ENCODE measurements at regions not wholly inside any gene's neighbourhood (a gene's known extent, or its start where the extent isn't known, plus 50 kb on each side); places are given as distances from the start of the nearest gene placed in this dataset.

- no peak overlapping the region for H3K27ac Mint-ChIP-seq (ENCODE audit: unreplicated experiment)
- no peaks in the 10 kb centered on the region for H3K36me3 Mint-ChIP-seq (ENCODE audit: unreplicated experiment)
- no peaks in the 10 kb centered on the region for H3K9me3 Mint-ChIP-seq (ENCODE audit: unreplicated experiment)
- H3K27me3 Mint-ChIP-seq (ENCODE audit: unreplicated experiment), result peaks cover 2% of the 10 kb centered on the region
- no peak overlapping the region for H3K4me3 Mint-ChIP-seq (ENCODE audit: unreplicated experiment)
- H3K4me1 Mint-ChIP-seq (ENCODE audit: low read depth, unreplicated experiment), result no peaks in the 10 kb centered on the region
- DNase-seq, result no peak
- no peak for TF ChIP-seq CTCF (IDR thresholded peaks at IDR 0.05; ENCODE audit: partially characterized antibody, unreplicated experiment)
Observed at GRCh38 chr14:41993687-41994086, 387.0 kb downstream of the LRFN5 start.

- no peak overlapping the region for H3K27ac Mint-ChIP-seq (ENCODE audit: unreplicated experiment)
- no peak for DNase-seq
- H3K27me3 Mint-ChIP-seq (ENCODE audit: unreplicated experiment), result peaks cover 2% of the 10 kb centered on the region
- H3K9me3 Mint-ChIP-seq (ENCODE audit: unreplicated experiment), result no peaks in the 10 kb centered on the region
- H3K4me1 Mint-ChIP-seq (ENCODE audit: low read depth, unreplicated experiment), result no peaks in the 10 kb centered on the region
- no peaks in the 10 kb centered on the region for H3K36me3 Mint-ChIP-seq (ENCODE audit: unreplicated experiment)
- no peak overlapping the region for H3K4me3 Mint-ChIP-seq (ENCODE audit: unreplicated experiment)
- TF ChIP-seq CTCF (IDR thresholded peaks at IDR 0.05; ENCODE audit: partially characterized antibody, unreplicated experiment), result no peak
Observed at GRCh38 chr14:41986700-41987099, 380.0 kb downstream of the LRFN5 start.

GRCh38 chr14:41986083-41986645 is 379.5 kb downstream of the LRFN5 start:
- no peak for DNase-seq
- H3K27me3 Mint-ChIP-seq (ENCODE audit: unreplicated experiment), result peaks cover 2% of the 10 kb centered on the region
- no peaks in the 10 kb centered on the region for H3K36me3 Mint-ChIP-seq (ENCODE audit: unreplicated experiment)
- H3K4me3 Mint-ChIP-seq (ENCODE audit: unreplicated experiment), result no peak overlapping the region
- H3K9me3 Mint-ChIP-seq (ENCODE audit: unreplicated experiment), result no peaks in the 10 kb centered on the region
- H3K4me1 Mint-ChIP-seq (ENCODE audit: low read depth, unreplicated experiment), result no peaks in the 10 kb centered on the region
- no peak for TF ChIP-seq CTCF (IDR thresholded peaks at IDR 0.05; ENCODE audit: partially characterized antibody, unreplicated experiment)
- H3K27ac Mint-ChIP-seq (ENCODE audit: unreplicated experiment), result no peak overlapping the region

GRCh38 chr14:41973178-41973577 is 366.5 kb downstream of the LRFN5 start:
- no peak for DNase-seq
- no peak for TF ChIP-seq CTCF (IDR thresholded peaks at IDR 0.05; ENCODE audit: partially characterized antibody, unreplicated experiment)
- peaks cover 18% of the 10 kb centered on the region for H3K36me3 Mint-ChIP-seq (ENCODE audit: unreplicated experiment)
- H3K27ac Mint-ChIP-seq (ENCODE audit: unreplicated experiment), result no peak overlapping the region
- peaks cover 2% of the 10 kb centered on the region for H3K27me3 Mint-ChIP-seq (ENCODE audit: unreplicated experiment)
- no peak overlapping the region for H3K4me3 Mint-ChIP-seq (ENCODE audit: unreplicated experiment)
- no peaks in the 10 kb centered on the region for H3K9me3 Mint-ChIP-seq (ENCODE audit: unreplicated experiment)
- no peaks in the 10 kb centered on the region for H3K4me1 Mint-ChIP-seq (ENCODE audit: low read depth, unreplicated experiment)

GRCh38 chr14:41972531-41972930 is 365.9 kb downstream of the LRFN5 start:
- H3K27ac Mint-ChIP-seq (ENCODE audit: unreplicated experiment), result no peak overlapping the region
- peaks cover 18% of the 10 kb centered on the region for H3K36me3 Mint-ChIP-seq (ENCODE audit: unreplicated experiment)
- TF ChIP-seq CTCF (IDR thresholded peaks at IDR 0.05; ENCODE audit: partially characterized antibody, unreplicated experiment), result no peak
- no peaks in the 10 kb centered on the region for H3K9me3 Mint-ChIP-seq (ENCODE audit: unreplicated experiment)
- no peaks in the 10 kb centered on the region for H3K4me1 Mint-ChIP-seq (ENCODE audit: low read depth, unreplicated experiment)
- H3K4me3 Mint-ChIP-seq (ENCODE audit: unreplicated experiment), result no peak overlapping the region
- H3K27me3 Mint-ChIP-seq (ENCODE audit: unreplicated experiment), result peaks cover 2% of the 10 kb centered on the region
- no peak for DNase-seq
